HepG2 (cell line): ENCODE measurements at regions not wholly inside any gene's neighbourhood (a gene's known extent, or its start where the extent isn't known, plus 50 kb on each side); places are given as distances from the start of the nearest gene placed in this dataset.

Experiments used
- ATAC-seq: fragments of 200-7000 bp; cut with Tn5 transposase; 3 replicates; pipeline ENCODE4 v1.9.1; 2020; ENCODE audit warnings: mild to moderate bottlenecking, moderate library complexity
- BruUV-seq: library from RNA; stranded (reverse); fragments of 400-500 nt; replicated peaks from 2 replicates; lab custom pipeline; 2021; lab: Mats Ljungman, UMichigan
- CTCF ChIA-PET: fragments of 300-600 bp; formaldehyde crosslinking; extraction: SDS; loops from one replicate; lab custom pipeline; 2021; ENCODE audit warnings: low total read pairs, inconsistent platforms, low intra/inter-chr PET ratio; lab: Yijun Ruan, JAX
- POLR2A ChIA-PET: fragments of 350-600 bp; sonication (Branson Sonifier 250); formaldehyde crosslinking; loops from one replicate; lab custom pipeline; 2020; ENCODE audit warnings: antibody characterized with exemption, inconsistent platforms; lab: Yijun Ruan, JAX
- DNase-seq: peaks from one replicate; pipeline ENCODE4 v3.0.0-alpha.2; 2015; ENCODE audit warnings: low spot score
- FAIRE-seq: peaks from 3 replicates; lab custom pipeline; 2011; peaks lifted over from hg19 to GRCh38; lab: Jason Lieb, UNC
- H2AFZ ChIP-seq: one replicate; pipeline ENCODE4 v1.6.1; 2011; ENCODE audit warnings: low read length, inconsistent platforms
- H3K27ac ChIP-seq: fragments of 300-600 bp; 3 replicates; pipeline ENCODE4 v1.8.0; 2011; ENCODE audit warnings: mixed run types, mild to moderate bottlenecking, mixed read lengths, low read length, inconsistent platforms; ENCODE audit not compliant: insufficient read depth; ENCODE audit errors: extremely low read length
- H3K27me3 ChIP-seq, 2 experiments: fragments of 200-600 bp in 1 of 2; 2 replicates in 1 of 2; 3 replicates in 1 of 2; pipeline versions ENCODE4 v1.6.0 to v1.8.0; 2011; ENCODE audit warnings: low read length in 2 of 2, mild to moderate bottlenecking in 2 of 2, moderate library complexity in 2 of 2, inconsistent platforms in 1 of 2; ENCODE audit not compliant: insufficient read depth in 2 of 2, control insufficient read depth in 1 of 2
- H3K36me3 ChIP-seq, 2 experiments: fragments of 200-600 bp in 1 of 2; replicated peaks in 1 of 2; 2 replicates in 1 of 2; 3 replicates in 1 of 2; pipeline versions ENCODE4 v1.5.1 to v1.8.0; 2011; ENCODE audit warnings: low read length in 2 of 2, inconsistent platforms in 1 of 2; ENCODE audit not compliant: insufficient read depth in 2 of 2, control insufficient read depth in 1 of 2
- H3K4me1 ChIP-seq: 2 replicates; pipeline ENCODE4 v1.5.1; 2012; ENCODE audit warnings: low read length, inconsistent platforms; ENCODE audit not compliant: insufficient read depth
- H3K4me2 ChIP-seq: 2 replicates; pipeline ENCODE4 v1.6.0; 2011; ENCODE audit warnings: low read depth, low read length, inconsistent platforms
- H3K4me3 ChIP-seq, 3 experiments: fragments of 200-600 bp in 1 of 3; sonication (generic), shearing (Covaris generic) in 1 of 3; replicated peaks in 1 of 3; 2 replicates each; pipeline ENCODE4 v1.5.1; 2011 to 2016; ENCODE audit warnings: low read length in 3 of 3, inconsistent platforms in 2 of 3, low read depth in 2 of 3, mild to moderate bottlenecking in 2 of 3, control low read depth in 1 of 3, mixed read lengths in 1 of 3; ENCODE audit not compliant: insufficient read depth in 1 of 3
- H3K79me2 ChIP-seq: one replicate; pipeline ENCODE4 v1.6.1; 2011; ENCODE audit warnings: low read length, inconsistent platforms; ENCODE audit not compliant: insufficient read depth
- H3K9ac ChIP-seq: 2 replicates; pipeline ENCODE4 v1.6.0; 2011; ENCODE audit warnings: mild to moderate bottlenecking, low read depth, low read length, inconsistent platforms; ENCODE audit not compliant: insufficient read depth
- H3K9me3 ChIP-seq: 2 replicates; pipeline ENCODE4 v1.5.1; 2012; ENCODE audit warnings: mild to moderate bottlenecking, low read length
- H4K20me1 ChIP-seq: 2 replicates; pipeline ENCODE4 v1.6.0; 2011; ENCODE audit warnings: inconsistent platforms, mild to moderate bottlenecking, low read length, moderate library complexity; ENCODE audit not compliant: insufficient read depth
- ATF7 ChIP-seq, 2 experiments: fragments of 450-650 bp in 1 of 2; sonication (generic) in 1 of 2; formaldehyde crosslinking in 1 of 2; IDR thresholded peaks; 2 replicates each; pipeline versions ENCODE4 v1.4.0 to v1.6.1; 2016 to 2020; ENCODE audit warnings: antibody characterized with exemption in 1 of 2, mild to moderate bottlenecking in 1 of 2, missing genetic modification reagents in 1 of 2
- CCAR2 ChIP-seq: fragments of 200-400 bp; formaldehyde crosslinking; optimal IDR thresholded peaks from 2 replicates; pipeline ENCODE3; 2018; ENCODE audit warnings: low read depth, mild to moderate bottlenecking, low read length, moderate library complexity
- GABPB1 ChIP-seq: IDR thresholded peaks from 2 replicates; pipeline ENCODE4 v1.6.1; 2016; ENCODE audit warnings: mild to moderate bottlenecking, missing genetic modification reagents, moderate library complexity, missing compliant biosample characterization
- GZF1 ChIP-seq: sonication (generic); formaldehyde crosslinking; IDR thresholded peaks from 2 replicates; pipeline ENCODE4 v1.5.1; 2020; ENCODE audit warnings: mild to moderate bottlenecking, missing genetic modification reagents
- HOXA3 ChIP-seq: sonication (generic); formaldehyde crosslinking; IDR thresholded peaks from 2 replicates; pipeline ENCODE4 v1.5.0; 2020; ENCODE audit warnings: missing genetic modification reagents
- ISL2 ChIP-seq: sonication (generic); formaldehyde crosslinking; IDR thresholded peaks from 2 replicates; pipeline ENCODE4 v1.5.0; 2020; ENCODE audit warnings: missing genetic modification reagents
- KLF9 ChIP-seq: IDR thresholded peaks from 2 replicates; pipeline ENCODE4 v1.6.1; 2016; ENCODE audit warnings: low read depth
- SNAI1 ChIP-seq: sonication (generic); formaldehyde crosslinking; IDR thresholded peaks from 2 replicates; pipeline ENCODE4 v1.5.0; 2020; ENCODE audit warnings: mild to moderate bottlenecking, missing genetic modification reagents, borderline replicate concordance
- ZNF232 ChIP-seq: sonication (generic); formaldehyde crosslinking; IDR thresholded peaks from 2 replicates; pipeline ENCODE4 v1.4.0; 2020; ENCODE audit warnings: missing genetic modification reagents, borderline replicate concordance
- ZNF3 ChIP-seq: IDR thresholded peaks from 2 replicates; pipeline ENCODE4 v1.7.0; 2017; ENCODE audit warnings: inconsistent platforms
- ZNF792 ChIP-seq: IDR thresholded peaks from 2 replicates; pipeline ENCODE4 v1.6.1; 2016
- ZSCAN25 ChIP-seq: sonication (generic); formaldehyde crosslinking; IDR thresholded peaks from 2 replicates; pipeline ENCODE4 v1.8.0; 2022; ENCODE audit warnings: mild to moderate bottlenecking, missing genetic modification reagents
- WGBS: methylation state at CpG from one replicate; pipeline ENCODE4 v1.1.6; 2017; ENCODE audit warnings: low lambda C conversion rate; 5-methylcytosine and 5-hydroxymethylcytosine counted together
- in situ Hi-C: cut with HindIII; loops from 2 replicates; pipeline ENCODE4 v1.10.0; 2017; ENCODE audit warnings: low pct_unique_long_range_greater_than_20kb; ENCODE audit not compliant: extremely low pct_ligation_motif_present
- intact Hi-C: fragments of 100-400 bp; cut with micrococcal nuclease; formaldehyde crosslinking; loops from one replicate; pipeline ENCODE4 v1.10.0; 2022; ENCODE audit not compliant: unreplicated experiment
- TF ChIP-seq, protein P1 (sequence below): sonication (generic); formaldehyde crosslinking; IDR thresholded peaks from 2 replicates; pipeline ENCODE4 v1.4.0; 2020; ENCODE audit warnings: missing genetic modification reagents, low read depth, mild to moderate bottlenecking, borderline replicate concordance
- TF ChIP-seq, protein P2 (sequence below): sonication (generic); formaldehyde crosslinking; IDR thresholded peaks from 2 replicates; pipeline ENCODE4 v1.8.1; 2022; ENCODE audit warnings: low read depth, mild to moderate bottlenecking, missing genetic modification reagents
- TF ChIP-seq, protein P3 (sequence below): sonication (generic); formaldehyde crosslinking; IDR thresholded peaks from 2 replicates; pipeline ENCODE4 v1.4.0; 2020; ENCODE audit warnings: missing genetic modification reagents, mild to moderate bottlenecking, borderline replicate concordance
- TF ChIP-seq, protein P4 (sequence below): sonication (generic); formaldehyde crosslinking; IDR thresholded peaks from 2 replicates; pipeline ENCODE4 v1.4.0; 2020; ENCODE audit warnings: mild to moderate bottlenecking, missing genetic modification reagents, borderline replicate concordance

DNA sequence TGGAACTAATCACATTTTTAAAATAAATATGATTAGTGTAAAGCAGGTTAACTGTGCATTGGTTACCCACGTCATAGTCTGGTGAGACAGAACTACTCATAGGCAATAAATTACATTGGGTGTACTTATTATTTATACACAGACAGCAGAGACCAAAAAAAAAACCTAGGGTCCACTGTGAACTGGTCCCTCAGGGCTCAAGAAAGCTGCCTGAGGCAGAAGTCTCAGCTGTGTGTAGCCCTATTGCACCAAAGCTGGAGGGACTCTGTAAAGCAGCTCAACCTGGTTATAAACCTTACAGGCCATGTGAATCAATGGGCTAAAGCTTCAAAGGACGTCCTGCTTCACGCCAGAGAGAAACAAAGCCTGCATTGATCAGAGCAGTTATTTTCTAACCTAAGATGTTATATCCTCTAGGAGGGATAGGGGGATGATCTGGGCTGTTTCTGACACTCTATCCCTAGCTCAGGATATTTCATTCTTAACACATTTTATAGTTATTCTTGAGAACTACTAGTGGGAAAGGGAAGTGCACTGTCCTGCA is 432.2 kb upstream of the ANO3 start (continued):
- TF ChIP-seq, protein P1, sequence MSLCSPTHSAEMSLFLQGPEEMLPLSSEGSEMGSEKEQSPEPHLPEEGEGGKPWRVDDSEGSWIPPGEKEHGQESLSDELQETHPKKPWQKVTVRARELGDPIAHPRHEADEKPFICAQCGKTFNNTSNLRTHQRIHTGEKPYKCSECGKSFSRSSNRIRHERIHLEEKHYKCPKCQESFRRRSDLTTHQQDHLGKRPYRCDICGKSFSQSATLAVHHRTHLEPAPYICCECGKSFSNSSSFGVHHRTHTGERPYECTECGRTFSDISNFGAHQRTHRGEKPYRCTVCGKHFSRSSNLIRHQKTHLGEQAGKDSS (CRISPR knock-in tag), result no peak
- no peak for TF ChIP-seq HOXA3 (CRISPR knock-in tag)
- TF ChIP-seq, protein P2, sequence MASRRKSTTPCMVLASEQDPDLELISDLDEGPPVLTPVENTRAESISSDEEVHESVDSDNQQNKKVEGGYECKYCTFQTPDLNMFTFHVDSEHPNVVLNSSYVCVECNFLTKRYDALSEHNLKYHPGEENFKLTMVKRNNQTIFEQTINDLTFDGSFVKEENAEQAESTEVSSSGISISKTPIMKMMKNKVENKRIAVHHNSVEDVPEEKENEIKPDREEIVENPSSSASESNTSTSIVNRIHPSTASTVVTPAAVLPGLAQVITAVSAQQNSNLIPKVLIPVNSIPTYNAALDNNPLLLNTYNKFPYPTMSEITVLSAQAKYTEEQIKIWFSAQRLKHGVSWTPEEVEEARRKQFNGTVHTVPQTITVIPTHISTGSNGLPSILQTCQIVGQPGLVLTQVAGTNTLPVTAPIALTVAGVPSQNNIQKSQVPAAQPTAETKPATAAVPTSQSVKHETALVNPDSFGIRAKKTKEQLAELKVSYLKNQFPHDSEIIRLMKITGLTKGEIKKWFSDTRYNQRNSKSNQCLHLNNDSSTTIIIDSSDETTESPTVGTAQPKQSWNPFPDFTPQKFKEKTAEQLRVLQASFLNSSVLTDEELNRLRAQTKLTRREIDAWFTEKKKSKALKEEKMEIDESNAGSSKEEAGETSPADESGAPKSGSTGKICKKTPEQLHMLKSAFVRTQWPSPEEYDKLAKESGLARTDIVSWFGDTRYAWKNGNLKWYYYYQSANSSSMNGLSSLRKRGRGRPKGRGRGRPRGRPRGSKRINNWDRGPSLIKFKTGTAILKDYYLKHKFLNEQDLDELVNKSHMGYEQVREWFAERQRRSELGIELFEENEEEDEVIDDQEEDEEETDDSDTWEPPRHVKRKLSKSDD, result no peak
- no peak for TF ChIP-seq SNAI1 (CRISPR knock-in tag)
- no peak for TF ChIP-seq GZF1
- no peak for TF ChIP-seq GABPB1 (CRISPR knock-in tag)
- TF ChIP-seq ZNF3 (CRISPR knock-in tag), result no peak
- no peak for TF ChIP-seq ZNF232 (CRISPR knock-in tag)
- TF ChIP-seq, all 625 proteins: peak for 0

DNA sequence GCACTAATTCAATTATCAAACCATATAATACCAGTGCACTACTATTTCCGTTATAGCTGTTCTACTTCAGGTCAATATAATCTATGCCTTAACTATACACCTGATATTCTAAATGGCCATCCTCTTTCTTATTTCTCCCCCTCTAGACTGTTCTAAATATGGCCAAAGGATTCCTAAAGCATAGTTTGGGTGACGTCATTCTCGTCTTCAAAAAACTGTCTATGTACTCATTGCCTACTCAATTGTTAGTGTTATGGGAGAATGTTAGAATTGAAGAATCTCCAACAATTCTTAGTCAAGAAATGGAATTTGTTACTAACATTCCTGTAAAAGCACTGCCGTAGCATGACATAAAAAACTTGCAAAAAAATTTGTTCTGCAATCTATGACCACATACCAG is 431.1 kb upstream of the ANO3 start:
- DNase-seq (no peak), ATAC-seq (no peak), FAIRE-seq (no peak)
- Histone ChIP-seq H4K20me1 (no peaks in the 10 kb centered on the region), H3K4me1 (no peaks in the 10 kb centered on the region), H3K27ac (no peak overlapping the region), H3K9ac (no peak overlapping the region), H2AFZ (no peak overlapping the region), H3K4me2 (no peak overlapping the region), H3K79me2 (no peaks in the 10 kb centered on the region), H3K9me3 (no peaks in the 10 kb centered on the region), H3K27me3 (no peaks in the 10 kb centered on the region), H3K36me3 (no peaks in the 10 kb centered on the region), H3K4me3 (no peak overlapping the region)
- POLR2A ChIA-PET, result no interaction called here
- intact Hi-C loops (no loop called here), in situ Hi-C loops (no loop called here)
- CTCF ChIA-PET, result no interaction called here
- no TSS peak for BruUV-seq
- WGBS, result 33% methylated on average over 4 of the region's 4 CpGs
- peak; percentile 98 for TF ChIP-seq ATF7 (IDR thresholded peaks at IDR 0.05)
- no peak for TF ChIP-seq ATF7 (CRISPR knock-in tag; IDR thresholded peaks at IDR 0.05)
- TF ChIP-seq ZSCAN25 (CRISPR knock-in tag), result no peak
- no peak for TF ChIP-seq CCAR2
- TF ChIP-seq ZNF792 (CRISPR knock-in tag), result no peak
- TF ChIP-seq ISL2 (CRISPR knock-in tag), result no peak
- no peak for TF ChIP-seq KLF9
- TF ChIP-seq, protein P3, sequence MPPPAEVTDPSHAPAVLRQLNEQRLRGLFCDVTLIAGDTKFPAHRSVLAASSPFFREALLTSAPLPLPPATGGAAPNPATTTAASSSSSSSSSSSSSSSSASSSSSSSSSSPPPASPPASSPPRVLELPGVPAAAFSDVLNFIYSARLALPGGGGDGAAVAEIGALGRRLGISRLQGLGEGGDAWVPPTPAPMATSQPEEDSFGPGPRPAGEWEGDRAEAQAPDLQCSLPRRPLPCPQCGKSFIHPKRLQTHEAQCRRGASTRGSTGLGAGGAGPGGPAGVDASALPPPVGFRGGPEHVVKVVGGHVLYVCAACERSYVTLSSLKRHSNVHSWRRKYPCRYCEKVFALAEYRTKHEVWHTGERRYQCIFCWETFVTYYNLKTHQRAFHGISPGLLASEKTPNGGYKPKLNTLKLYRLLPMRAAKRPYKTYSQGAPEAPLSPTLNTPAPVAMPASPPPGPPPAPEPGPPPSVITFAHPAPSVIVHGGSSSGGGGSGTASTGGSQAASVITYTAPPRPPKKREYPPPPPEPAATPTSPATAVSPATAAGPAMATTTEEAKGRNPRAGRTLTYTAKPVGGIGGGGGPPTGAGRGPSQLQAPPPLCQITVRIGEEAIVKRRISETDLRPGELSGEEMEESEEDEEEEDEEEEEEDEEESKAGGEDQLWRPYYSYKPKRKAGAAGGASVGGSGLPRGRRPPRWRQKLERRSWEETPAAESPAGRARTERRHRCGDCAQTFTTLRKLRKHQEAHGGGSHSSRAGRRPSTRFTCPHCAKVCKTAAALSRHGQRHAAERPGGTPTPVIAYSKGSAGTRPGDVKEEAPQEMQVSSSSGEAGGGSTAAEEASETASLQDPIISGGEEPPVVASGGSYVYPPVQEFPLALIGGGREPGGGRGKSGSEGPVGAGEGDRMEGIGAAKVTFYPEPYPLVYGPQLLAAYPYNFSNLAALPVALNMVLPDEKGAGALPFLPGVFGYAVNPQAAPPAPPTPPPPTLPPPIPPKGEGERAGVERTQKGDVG (CRISPR knock-in tag), result no peak
- TF ChIP-seq, protein P4, sequence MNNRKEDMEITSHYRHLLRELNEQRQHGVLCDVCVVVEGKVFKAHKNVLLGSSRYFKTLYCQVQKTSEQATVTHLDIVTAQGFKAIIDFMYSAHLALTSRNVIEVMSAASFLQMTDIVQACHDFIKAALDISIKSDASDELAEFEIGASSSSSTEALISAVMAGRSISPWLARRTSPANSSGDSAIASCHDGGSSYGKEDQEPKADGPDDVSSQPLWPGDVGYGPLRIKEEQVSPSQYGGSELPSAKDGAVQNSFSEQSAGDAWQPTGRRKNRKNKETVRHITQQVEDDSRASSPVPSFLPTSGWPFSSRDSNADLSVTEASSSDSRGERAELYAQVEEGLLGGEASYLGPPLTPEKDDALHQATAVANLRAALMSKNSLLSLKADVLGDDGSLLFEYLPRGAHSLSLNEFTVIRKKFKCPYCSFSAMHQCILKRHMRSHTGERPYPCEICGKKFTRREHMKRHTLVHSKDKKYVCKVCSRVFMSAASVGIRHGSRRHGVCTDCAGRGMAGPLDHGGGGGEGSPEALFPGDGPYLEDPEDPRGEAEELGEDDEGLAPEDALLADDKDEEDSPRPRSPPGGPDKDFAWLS (CRISPR knock-in tag), result no peak
